Activated naive CD4-positive, alpha-beta T cell treated with anti-CD3 and anti-CD28 coated beads, Interleukin-2, amount 10 ng/mL, durations not matched to agents 7 days and 5 days (primary cell): ENCODE measurements at regions not wholly inside any gene's neighbourhood (a gene's known extent, or its start where the extent isn't known, plus 50 kb on each side); places are given as distances from the start of the nearest gene placed in this dataset.

Experiments used
- CTCF ChIA-PET: fragments of 350-600 bp; sonication (Branson Sonifier 250); formaldehyde crosslinking; loops from one replicate; lab custom pipeline; 2021; ENCODE audit warnings: antibody characterized with exemption; lab: Charles Lee
- DNase-seq: peaks from one replicate; pipeline ENCODE4 v3.0.0-alpha.2; 2020
- H3K27ac Mint-ChIP-seq: one replicate; pipeline ENCODE4 v1.8.0; 2021; ENCODE audit warnings: mild to moderate bottlenecking, moderate library complexity, mixed read lengths
- H3K27me3 Mint-ChIP-seq: one replicate; pipeline ENCODE4 v1.8.0; 2021; ENCODE audit warnings: mild to moderate bottlenecking, mixed read lengths
- H3K36me3 Mint-ChIP-seq: one replicate; pipeline ENCODE4 v1.8.0; 2021; ENCODE audit warnings: mixed read lengths
- H3K4me1 Mint-ChIP-seq: one replicate; pipeline ENCODE4 v1.8.0; 2021; ENCODE audit warnings: mixed read lengths
- H3K4me3 Mint-ChIP-seq: one replicate; pipeline ENCODE4 v1.8.0; 2021; ENCODE audit warnings: mild to moderate bottlenecking, moderate library complexity, mixed read lengths
- H3K9me3 Mint-ChIP-seq: one replicate; pipeline ENCODE4 v1.8.0; 2021; ENCODE audit warnings: mixed read lengths

GRCh38 chr2:121007490-121007853, 271.8 kb downstream of the GLI2 start:
- Mint-ChIP-seq H3K9me3 (no peaks in the 10 kb centered on the region), H3K4me1 (no peaks in the 10 kb centered on the region), H3K36me3 (no peaks in the 10 kb centered on the region), H3K27me3 (no peaks in the 10 kb centered on the region), H3K27ac (no peak overlapping the region), H3K4me3 (no peak overlapping the region)
- no peak for DNase-seq
- CTCF ChIA-PET, result no interaction called here

GRCh38 chr2:121008975-121009374, 273.3 kb downstream of the GLI2 start:
- no peak for DNase-seq
- H3K4me1 Mint-ChIP-seq, result no peaks in the 10 kb centered on the region

GRCh38 chr2:121010998-121011397, 274.0 kb downstream of the TFCP2L1 start:
- H3K36me3 Mint-ChIP-seq, result no peaks in the 10 kb centered on the region
- no peaks in the 10 kb centered on the region for H3K9me3 Mint-ChIP-seq
- no peaks in the 10 kb centered on the region for H3K27me3 Mint-ChIP-seq
- H3K27ac Mint-ChIP-seq, result no peak overlapping the region
- H3K4me1 Mint-ChIP-seq, result no peaks in the 10 kb centered on the region
- H3K4me3 Mint-ChIP-seq, result no peak overlapping the region
- CTCF ChIA-PET, result no interaction called here
- DNase-seq, result no peak

More at GRCh38 chr2:121008975-121009374, 273.3 kb downstream of the GLI2 start:
- Mint-ChIP-seq H3K27ac (no peak overlapping the region), H3K4me3 (no peak overlapping the region), H3K9me3 (no peaks in the 10 kb centered on the region), H3K27me3 (no peaks in the 10 kb centered on the region), H3K36me3 (no peaks in the 10 kb centered on the region)
- CTCF ChIA-PET, result no interaction called here

GRCh38 chr2:121014876-121015275, 270.1 kb downstream of the TFCP2L1 start:
- H3K9me3 Mint-ChIP-seq, result no peaks in the 10 kb centered on the region
- CTCF ChIA-PET, result no interaction called here
- no peaks in the 10 kb centered on the region for H3K27me3 Mint-ChIP-seq
- no peak for DNase-seq
- H3K36me3 Mint-ChIP-seq, result no peaks in the 10 kb centered on the region
- no peak overlapping the region for H3K27ac Mint-ChIP-seq
- no peak overlapping the region for H3K4me3 Mint-ChIP-seq
- H3K4me1 Mint-ChIP-seq, result no peaks in the 10 kb centered on the region

- Mint-ChIP-seq H3K27me3 (no peaks in the 10 kb centered on the region), H3K4me3 (no peak overlapping the region), H3K27ac (no peak overlapping the region), H3K36me3 (no peaks in the 10 kb centered on the region), H3K9me3 (no peaks in the 10 kb centered on the region), H3K4me1 (no peaks in the 10 kb centered on the region)
- CTCF ChIA-PET, result no interaction called here
- DNase-seq, result no peak
Observed at GRCh38 chr2:121015971-121016485, 269.0 kb downstream of the TFCP2L1 start.

GRCh38 chr2:121017396-121017795, 267.6 kb downstream of the TFCP2L1 start:
- Mint-ChIP-seq H3K9me3 (no peaks in the 10 kb centered on the region), H3K4me1 (no peaks in the 10 kb centered on the region), H3K27ac (no peak overlapping the region), H3K27me3 (peaks cover 3% of the 10 kb centered on the region), H3K4me3 (no peak overlapping the region), H3K36me3 (no peaks in the 10 kb centered on the region)
- CTCF ChIA-PET, result no interaction called here
- DNase-seq, result no peak

GRCh38 chr2:121018136-121019061, 266.6 kb downstream of the TFCP2L1 start:
- Mint-ChIP-seq H3K36me3 (no peaks in the 10 kb centered on the region), H3K27me3 (peaks cover 3% of the 10 kb centered on the region), H3K9me3 (no peaks in the 10 kb centered on the region), H3K4me3 (no peak overlapping the region), H3K27ac (no peak overlapping the region), H3K4me1 (no peaks in the 10 kb centered on the region)
- DNase-seq, result no peak
- CTCF ChIA-PET, result no interaction called here

- no peaks in the 10 kb centered on the region for H3K36me3 Mint-ChIP-seq
- H3K9me3 Mint-ChIP-seq, result no peaks in the 10 kb centered on the region
- no peak overlapping the region for H3K27ac Mint-ChIP-seq
- no peaks in the 10 kb centered on the region for H3K4me1 Mint-ChIP-seq
- DNase-seq, result no peak
- no peak overlapping the region for H3K4me3 Mint-ChIP-seq
- CTCF ChIA-PET, result no interaction called here
- peaks cover 3% of the 10 kb centered on the region for H3K27me3 Mint-ChIP-seq
Observed at GRCh38 chr2:121019071-121019470, 265.9 kb downstream of the TFCP2L1 start.

GRCh38 chr2:121019756-121020155, 265.2 kb downstream of the TFCP2L1 start:
- Mint-ChIP-seq H3K27ac (no peak overlapping the region), H3K9me3 (no peaks in the 10 kb centered on the region), H3K27me3 (peaks cover 3% of the 10 kb centered on the region), H3K4me3 (no peak overlapping the region), H3K4me1 (no peaks in the 10 kb centered on the region), H3K36me3 (no peaks in the 10 kb centered on the region)
- DNase-seq, result no peak
- CTCF ChIA-PET, result no interaction called here

- H3K9me3 Mint-ChIP-seq, result no peaks in the 10 kb centered on the region
- H3K4me1 Mint-ChIP-seq, result no peaks in the 10 kb centered on the region
- DNase-seq, result no peak
- H3K27me3 Mint-ChIP-seq, result peaks cover 3% of the 10 kb centered on the region
- CTCF ChIA-PET, result no interaction called here
- H3K36me3 Mint-ChIP-seq, result no peaks in the 10 kb centered on the region
- no peak overlapping the region for H3K27ac Mint-ChIP-seq
- no peak overlapping the region for H3K4me3 Mint-ChIP-seq
Observed at GRCh38 chr2:121021685-121022084, 263.3 kb downstream of the TFCP2L1 start.

GRCh38 chr2:121028577-121028976, 256.4 kb downstream of the TFCP2L1 start:
- CTCF ChIA-PET, result no interaction called here

GRCh38 chr2:121030523-121030922, 254.5 kb downstream of the TFCP2L1 start:
- Mint-ChIP-seq H3K4me1 (no peaks in the 10 kb centered on the region), H3K4me3 (no peak overlapping the region), H3K9me3 (no peaks in the 10 kb centered on the region), H3K27me3 (peaks cover 11% of the 10 kb centered on the region), H3K36me3 (no peaks in the 10 kb centered on the region), H3K27ac (no peak overlapping the region)
- DNase-seq, result no peak
- CTCF ChIA-PET, result no interaction called here

More at GRCh38 chr2:121028577-121028976, 256.4 kb downstream of the TFCP2L1 start:
- DNase-seq, result no peak
- no peaks in the 10 kb centered on the region for H3K36me3 Mint-ChIP-seq
- no peak overlapping the region for H3K4me3 Mint-ChIP-seq
- H3K27me3 Mint-ChIP-seq, result peaks cover 11% of the 10 kb centered on the region
- H3K9me3 Mint-ChIP-seq, result no peaks in the 10 kb centered on the region
- no peaks in the 10 kb centered on the region for H3K4me1 Mint-ChIP-seq
- no peak overlapping the region for H3K27ac Mint-ChIP-seq

GRCh38 chr2:121031568-121032340, 253.2 kb downstream of the TFCP2L1 start:
- DNase-seq, result no peak
- H3K27me3 Mint-ChIP-seq, result peaks cover 11% of the 10 kb centered on the region
- H3K9me3 Mint-ChIP-seq, result no peaks in the 10 kb centered on the region
- no peak overlapping the region for H3K4me3 Mint-ChIP-seq
- H3K36me3 Mint-ChIP-seq, result no peaks in the 10 kb centered on the region
- no peaks in the 10 kb centered on the region for H3K4me1 Mint-ChIP-seq
- H3K27ac Mint-ChIP-seq, result no peak overlapping the region
- CTCF ChIA-PET, result no interaction called here

GRCh38 chr2:121033461-121033996, 251.5 kb downstream of the TFCP2L1 start:
- Mint-ChIP-seq H3K4me3 (no peak overlapping the region), H3K27ac (no peak overlapping the region), H3K9me3 (no peaks in the 10 kb centered on the region)

More at GRCh38 chr2:121033461-121033996, 251.5 kb downstream of the TFCP2L1 start:
- DNase-seq, result no peak
- Mint-ChIP-seq H3K27me3 (peaks cover 7% of the 10 kb centered on the region), H3K4me1 (no peaks in the 10 kb centered on the region), H3K36me3 (no peaks in the 10 kb centered on the region)
- CTCF ChIA-PET, result no interaction called here
